NCI-H2029 treated with DMSO at 0.1 percent for 48 hours (cell line): ENCODE measurements at regions not wholly inside any gene's neighbourhood (a gene's known extent, or its start where the extent isn't known, plus 50 kb on each side); places are given as distances from the start of the nearest gene placed in this dataset.

Experiments
- DNase-seq: peaks from one replicate; lab custom pipeline; 2025; lab: John Stamatoyannopoulos, UW

DNA sequence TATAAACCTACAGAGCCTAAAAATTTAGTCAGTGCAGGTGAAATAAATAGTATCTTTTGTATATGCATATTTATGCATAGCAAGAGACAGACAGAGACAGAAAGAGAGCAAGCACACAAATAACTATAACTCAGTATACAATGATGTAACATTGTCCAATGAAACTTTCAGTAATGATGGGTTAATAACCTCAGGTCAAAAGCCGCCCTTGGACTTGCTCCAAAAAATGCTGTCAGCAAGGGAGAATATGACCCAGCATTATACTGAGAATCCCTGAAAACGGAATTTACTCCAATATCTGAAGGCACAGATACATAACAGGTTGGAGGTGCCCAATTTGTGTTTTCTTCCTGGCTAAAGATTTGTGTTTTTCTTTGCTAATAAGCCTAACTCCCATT is 590.6 kb upstream of the NOX3 start:
- DNase-seq = no peak

DNA sequence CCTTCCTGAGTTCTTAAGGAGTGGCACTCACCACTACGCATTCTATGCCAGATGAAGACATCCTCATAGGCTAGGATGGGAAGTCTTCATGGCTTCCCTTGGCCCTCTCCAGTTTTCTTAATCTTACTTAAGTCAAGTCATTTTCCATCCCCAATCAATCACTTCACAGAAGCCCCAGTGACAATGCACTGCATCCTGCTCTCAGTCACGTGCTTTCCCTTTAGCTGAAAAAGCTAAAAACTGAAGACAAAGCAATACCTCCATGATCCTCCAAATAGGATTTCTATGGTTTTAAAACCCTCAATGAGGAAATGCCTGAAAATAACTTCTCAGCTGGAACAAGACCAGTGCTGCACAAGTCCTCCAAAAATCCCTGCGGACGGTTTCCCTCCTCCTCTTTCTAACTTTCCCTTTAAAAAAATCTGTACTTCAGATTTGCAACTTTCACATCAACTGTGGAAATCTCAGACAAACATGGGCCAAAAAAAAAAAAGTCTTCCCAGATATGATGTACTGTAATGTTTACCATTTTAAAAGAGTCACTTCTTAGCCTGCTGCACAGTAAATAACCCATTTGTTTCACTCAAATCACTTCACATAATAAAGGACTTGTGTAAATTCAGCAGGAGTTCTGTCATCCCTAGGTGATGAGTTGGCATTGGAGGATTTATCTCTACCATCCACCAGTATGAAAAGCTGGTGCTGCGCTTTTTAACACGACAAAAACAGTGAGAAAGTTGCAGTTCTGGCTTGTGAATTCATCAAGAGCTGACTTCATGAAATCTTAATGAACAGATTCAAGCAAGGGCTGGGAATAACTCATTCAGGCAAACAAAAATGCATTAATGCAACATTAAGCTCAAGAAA is 590.0 kb upstream of the NOX3 start:
- no peak for DNase-seq

DNA sequence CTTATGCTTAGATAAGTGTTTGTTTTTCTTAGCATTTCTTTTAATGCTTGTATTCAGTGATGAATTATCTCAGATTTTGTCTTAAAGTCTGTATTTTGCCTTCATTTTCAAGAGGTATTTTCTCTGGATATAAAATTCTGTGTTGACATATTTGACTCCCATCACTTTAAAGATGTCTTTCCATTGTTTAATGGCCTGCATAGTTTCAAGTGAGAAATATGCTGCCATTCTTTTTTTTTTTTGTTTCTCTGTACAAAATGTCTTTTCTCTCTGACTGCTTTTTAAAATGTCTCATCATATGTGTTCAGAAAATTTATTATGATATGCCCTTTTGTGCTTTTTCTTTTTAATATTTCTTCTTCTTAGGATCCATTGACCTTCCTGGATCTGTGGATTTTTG is 578.0 kb upstream of the NOX3 start:
- DNase-seq = no peak

DNA sequence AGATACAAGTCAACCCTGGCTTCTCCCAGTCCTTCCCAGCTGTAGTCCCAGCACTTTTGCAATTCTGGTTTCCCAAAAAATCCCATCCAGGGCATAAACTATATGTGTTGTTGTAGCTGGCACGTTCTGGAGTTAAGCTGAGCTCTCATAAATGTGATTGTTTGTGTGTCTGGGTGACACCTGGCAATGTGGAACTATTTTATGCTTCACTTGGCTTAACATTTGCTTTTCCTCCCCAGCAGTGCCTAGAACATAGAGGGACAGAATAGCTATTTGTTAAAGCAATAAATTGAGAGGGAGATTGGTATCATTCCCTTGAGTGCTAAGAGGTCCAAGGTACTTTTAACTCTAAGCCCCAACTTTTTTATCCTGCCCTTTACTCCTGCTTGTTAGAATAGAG is 575.9 kb upstream of the NOX3 start:
- DNase-seq = no peak

DNA sequence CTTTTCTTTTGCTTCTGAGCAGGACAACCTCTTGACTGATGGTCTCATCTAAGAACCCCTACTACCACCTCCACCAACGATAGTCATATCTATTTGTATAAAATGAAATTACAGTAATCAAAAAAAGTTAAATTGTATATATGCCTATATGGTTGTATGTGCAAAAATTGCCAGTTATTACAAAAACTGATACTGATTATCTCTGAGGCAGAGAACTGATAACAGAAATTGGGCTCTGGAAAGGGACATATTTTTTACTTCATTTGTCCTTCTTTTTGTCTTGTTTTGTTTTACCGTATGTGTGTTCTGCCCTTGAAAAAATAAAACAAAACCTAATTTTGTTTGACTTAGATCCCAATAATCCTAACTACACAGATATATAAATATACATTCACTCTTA is 574.4 kb upstream of the NOX3 start:
- DNase-seq = no peak

DNA sequence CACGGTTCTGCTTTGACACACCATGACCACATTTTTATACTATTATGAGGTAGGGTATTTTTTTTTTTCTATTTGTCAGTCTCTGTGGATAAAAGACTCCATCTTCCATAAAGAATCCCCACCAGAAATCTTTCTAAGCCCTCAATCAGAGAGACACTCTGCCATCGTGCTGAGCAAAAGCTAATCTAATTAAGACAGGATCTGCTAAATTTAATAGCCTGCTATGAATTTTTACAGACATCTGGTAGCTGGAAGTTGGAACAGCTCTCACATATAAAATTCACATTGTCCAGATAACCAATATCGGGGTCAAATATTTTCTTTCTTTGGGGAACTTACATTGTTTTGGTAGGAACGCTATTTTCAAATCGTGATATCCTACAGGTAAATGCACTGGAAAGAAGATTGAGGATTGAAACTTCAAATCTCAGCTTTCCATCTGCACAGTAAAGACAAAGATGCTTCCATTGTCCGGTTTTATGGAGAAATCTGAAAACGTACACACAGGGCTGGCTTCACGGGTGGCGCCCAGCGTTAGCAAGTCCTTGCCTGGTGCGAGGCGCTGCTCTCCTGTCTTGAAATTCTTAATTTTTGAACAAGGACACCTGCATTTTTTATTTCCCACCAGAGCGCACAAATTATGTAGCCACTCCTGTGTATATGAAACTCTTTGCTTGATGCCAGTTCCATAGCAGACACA is 573.8 kb upstream of the NOX3 start:
- no peak for DNase-seq

DNA sequence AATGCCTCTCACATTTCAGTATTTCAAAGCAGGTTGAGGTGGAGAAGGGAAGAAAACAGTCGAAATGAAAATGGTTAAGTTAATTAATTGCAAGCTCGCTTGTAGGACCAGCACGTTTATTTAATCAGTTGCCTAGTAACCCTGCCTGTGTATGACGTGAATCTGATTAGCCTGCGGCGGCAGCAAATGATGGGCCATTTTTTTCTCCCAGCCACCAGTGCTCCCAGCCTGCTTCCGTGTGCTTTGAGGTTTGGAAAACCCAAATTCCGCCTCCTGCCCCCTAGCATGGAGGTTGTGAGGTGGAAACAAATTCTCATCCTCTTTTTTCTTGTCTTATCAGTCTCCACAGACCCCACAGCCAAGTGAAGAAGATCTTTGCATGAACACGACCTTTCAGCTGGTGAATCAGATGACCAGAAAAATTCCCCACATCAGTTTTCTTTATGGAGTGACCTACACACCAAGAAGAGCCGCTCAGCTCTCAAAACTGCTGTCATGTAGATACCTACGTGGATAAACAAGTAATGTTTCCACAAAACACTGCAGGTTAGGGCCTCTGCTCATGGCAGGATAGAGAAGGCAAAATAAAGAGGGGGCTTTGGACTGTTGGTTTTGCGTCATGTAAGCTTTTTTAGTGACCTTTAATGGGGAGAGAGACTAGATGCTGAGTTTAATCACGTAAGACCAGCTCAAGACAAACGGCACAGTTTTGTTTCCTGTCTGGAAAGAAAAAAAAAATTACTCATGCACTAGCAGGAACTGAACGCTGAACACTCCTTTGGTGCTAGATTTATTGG is 572.9 kb upstream of the NOX3 start:
- DNase-seq = no peak

DNA sequence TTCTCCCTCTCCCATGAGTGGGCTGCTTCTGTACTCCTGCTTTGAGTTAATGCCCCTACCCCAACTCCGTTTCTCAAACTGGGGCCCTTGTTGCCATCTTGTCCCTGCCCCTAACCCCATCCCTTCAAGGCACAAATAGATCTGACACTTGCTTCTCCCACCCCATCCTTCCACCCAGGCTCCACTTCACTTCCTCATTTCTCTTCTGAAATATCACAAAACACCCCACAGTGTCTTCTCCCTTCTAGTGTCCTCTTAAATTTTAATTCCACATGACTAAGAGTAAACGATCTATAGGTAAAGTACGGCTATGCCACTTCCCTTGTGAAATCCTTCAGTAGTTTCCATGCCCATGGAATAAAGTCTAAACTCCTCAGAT is 571.6 kb upstream of the NOX3 start:
- no peak for DNase-seq

DNA sequence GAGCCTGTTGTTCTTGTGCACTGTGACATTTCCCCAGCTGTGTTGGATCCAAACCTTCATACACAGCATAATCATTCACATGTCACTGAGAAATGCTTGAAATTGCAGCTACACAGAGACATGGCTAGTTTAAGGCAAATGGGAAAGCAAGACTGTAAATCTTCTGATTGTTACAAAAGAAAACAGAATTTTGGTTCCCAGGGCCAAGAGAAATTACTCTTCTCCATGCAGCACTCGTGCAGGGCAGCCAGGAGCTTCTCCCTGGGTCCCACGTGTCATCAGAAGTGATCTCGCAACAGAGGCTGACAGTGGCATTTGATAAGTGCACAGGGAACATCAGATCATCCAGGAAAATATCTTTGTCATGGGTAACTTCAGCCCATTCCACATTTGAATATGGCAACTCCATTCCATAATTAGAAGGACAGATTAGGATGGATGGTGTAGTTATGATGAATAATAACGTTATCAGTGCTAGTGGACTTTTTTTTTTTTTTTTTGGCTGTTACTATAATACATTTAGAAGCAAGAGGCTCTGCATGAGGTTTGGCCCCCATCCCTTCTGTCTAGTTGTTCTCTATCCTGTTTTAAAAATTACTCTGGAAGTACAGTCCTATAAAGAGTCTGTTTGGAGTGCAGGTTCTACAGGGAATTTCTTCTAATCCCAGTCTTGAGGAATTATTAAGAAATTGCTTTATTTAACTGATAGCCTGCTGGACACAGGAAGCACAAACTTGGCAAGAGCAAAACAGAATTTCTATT is 571.0 kb upstream of the NOX3 start:
- DNase-seq = no peak

DNA sequence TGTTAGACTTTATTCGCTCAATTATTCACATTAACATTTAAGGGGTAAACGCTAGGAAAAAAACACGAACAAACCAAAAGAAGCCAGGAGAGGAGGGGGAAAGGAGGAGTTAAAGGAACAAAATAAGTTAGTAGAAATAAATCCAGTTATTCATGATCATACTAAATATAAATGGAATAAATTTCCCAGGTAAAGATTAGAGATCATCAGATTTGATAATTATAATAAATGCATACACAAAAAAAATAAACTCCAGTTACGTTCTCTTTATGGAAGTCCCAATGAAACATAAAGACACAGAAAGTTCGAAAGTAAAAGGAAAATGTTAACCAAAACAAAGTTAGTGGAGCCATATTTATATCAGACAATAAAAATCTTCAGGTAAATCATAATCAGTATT is 568.7 kb upstream of the NOX3 start:
- no peak for DNase-seq

DNA sequence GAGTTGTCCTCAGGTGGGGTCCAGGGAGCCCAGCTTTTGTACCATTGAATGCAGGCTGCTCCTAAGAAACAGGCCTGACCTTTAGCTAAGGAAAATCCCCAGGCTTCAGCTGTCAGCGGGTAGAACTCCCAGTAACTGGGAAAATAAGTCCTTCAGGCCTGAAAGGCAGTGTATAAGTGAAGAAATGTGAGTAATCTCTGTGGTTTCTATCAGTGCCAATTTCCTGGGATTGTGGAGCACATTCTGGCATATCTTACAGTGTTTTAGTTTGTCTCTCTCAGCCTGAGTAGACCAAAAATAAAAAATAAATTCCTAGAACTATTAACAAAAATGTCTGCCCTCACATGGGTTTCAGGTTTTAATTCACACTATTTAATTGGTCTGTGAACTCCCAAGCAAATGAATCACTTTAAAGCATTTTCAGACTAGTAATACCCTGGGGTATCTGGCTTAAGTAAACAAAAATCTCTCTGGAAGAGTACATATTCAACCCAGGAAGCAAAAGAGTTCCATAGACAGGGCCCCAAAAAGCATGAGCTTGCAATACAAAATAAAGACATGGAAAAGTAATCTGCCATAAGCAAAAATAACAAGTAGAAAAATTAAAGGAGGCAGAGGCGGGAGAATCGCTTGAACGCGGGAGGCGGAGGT is 566.2 kb upstream of the NOX3 start:
- no peak for DNase-seq

DNA sequence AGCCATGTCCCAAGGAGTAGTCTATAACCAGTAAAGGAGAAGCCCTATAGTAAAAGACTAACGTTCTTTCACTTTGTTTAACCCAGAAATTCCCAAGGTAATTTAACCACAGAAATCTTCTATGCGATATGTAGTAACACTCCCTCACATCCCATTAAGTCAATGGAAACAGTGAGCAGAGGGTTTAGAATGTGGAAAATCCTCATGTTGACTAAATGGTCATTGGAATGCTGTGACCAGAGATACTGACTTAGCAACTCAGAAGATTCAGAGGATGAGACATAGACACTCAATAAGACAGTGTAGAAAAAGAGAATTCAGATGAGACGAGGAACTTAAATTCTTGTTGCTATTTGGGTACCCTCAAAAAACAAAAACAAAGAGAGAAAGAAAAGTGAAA is 562.2 kb upstream of the NOX3 start:
- no peak for DNase-seq

DNA sequence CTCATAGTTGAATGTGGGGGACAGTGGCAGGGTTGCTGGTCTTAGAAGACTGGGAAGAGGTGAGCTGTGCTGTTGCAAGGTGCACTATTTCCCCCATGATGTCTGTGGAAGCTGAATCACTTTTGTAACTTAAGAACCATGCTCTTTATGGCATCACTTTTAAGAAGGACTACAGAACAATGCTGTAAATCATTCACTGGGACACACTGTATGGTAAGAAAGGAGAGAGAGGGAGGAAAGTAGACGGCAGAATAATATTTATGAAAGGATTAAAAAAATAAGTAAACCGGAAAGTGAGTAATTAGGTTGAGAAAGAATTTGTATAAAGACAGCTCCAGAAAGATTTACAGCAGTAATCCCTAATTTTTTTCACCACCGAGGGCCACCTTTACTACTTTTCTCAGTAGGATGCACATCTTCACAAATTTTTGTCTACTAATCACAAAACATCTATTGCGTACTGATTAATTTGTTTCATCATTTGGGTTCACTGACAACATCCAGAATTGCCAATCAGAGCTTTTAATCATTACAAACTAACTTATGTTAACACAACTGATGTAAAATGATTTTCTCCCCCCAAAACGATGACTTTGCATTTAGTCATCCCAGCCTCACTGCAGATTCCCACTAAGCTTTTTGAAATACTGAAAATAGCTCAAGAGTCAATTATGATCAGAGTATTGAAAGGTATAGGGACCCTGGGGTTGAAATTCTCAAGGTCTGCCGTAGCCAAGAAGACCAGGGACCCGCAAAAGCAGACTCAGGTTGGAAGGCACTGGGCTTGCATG is 560.7 kb upstream of the NOX3 start:
- DNase-seq = no peak

DNA sequence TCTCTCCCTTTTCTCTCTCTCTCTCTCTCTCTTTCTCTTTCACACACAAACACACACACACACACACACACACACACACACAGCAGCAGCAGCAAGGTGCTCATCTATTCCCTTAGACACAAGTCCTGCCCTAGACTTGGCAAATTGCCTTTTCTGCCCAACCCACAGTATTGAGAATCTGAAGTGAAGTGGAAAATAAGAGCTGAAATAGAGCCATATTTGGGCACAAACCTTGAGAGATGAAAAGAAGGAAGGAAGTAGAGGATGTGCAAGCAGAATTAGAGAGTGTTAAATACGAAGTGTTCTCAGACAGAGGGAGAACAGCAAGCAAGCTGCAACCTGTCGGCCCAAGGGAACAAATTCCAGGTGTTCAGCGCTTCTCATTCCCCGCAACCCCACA is 557.5 kb upstream of the NOX3 start:
- DNase-seq = peak; percentile 4

DNA sequence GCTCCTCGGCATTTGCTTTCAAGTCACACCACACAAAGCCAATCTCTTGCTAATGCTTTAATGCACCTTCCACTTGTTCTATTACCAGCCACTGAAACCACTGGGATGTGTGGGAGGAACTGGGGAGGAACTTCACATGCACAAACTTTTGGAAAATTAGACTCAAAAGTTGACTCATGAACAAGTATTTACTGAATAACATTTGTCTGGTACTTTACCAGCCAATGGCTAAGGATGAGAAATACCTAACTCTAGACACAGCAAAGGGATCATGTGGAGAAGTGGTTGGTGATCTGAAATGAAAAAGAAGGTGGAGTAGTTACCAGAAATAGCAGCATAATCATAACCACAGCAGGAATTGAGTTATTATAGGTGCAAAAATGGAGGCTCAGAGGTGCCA is 554.0 kb upstream of the NOX3 start:
- DNase-seq = no peak

DNA sequence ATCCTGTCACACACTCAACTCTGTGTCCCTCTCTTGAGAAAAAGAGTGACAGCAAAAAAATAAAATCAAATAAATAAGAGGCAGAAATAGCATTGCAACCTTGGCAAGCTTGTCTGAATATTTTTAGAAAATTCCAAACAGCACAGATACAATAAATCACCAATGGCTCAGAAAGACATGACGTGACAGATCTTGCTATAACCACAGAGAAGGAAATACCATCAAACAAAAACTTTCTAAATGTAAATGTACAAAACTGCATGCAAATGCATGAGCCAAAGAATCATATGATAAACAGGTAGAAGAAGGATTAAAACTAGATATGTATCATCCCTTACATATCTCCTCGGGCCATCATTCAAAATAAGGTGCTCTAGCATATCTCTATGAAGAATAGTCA is 549.2 kb upstream of the NOX3 start:
- no peak for DNase-seq

DNA sequence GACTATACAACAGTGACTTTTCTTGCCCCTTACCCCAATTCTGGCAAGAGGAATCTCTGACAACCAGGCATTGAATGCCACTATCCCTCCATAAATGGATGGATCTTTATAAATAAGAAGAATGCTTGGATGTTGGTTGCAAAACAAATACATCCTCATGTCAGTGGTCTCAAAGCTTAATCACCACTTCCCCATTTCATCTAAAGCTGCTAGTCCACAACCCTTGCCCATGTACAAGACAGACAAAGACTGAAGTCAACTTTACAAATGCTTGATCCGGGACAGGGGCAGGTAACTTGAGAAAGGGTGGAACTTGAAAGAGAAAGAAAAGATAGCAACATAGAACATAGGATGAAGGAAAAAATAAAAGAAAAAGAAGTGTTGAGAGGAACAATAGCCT is 540.5 kb upstream of the NOX3 start:
- DNase-seq = no peak

DNA sequence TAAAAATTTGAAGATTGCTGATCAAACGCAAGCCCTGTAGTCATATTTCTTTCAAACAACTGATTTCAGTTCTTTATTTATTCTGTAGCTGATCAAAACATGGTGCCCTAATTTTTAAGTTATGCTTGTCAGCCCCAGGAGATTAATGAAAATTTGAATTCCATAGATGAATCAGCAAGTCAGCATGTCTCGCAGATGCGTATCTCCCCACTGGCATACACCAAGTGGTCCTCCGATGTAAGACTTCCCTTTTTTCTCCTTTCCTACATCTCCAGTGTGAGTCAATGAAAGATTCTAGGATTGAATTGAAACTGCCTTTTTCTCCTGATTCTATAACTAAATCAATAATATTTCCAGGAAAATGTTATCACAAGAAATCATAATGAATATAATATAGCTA is 539.6 kb upstream of the NOX3 start:
- no peak for DNase-seq

DNA sequence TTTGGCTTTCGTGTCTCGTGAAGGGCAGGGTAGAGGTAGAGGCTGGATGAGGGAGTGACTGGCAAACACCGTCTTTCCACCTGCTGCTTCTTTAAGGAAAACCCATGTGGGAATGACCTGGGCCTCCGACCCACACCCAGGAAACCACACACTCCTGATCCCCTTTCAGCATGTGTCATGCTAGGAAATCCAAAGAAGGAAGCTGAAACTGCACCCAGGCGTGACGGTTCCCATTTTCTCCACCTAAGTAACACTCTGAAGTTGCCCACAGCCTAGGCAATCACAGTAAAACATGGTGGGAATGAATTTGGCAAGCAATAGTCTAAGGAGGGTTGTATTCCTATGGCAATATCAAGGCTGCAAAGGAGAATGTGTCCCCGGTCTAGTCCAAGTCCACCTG is 538.4 kb upstream of the NOX3 start:
- no peak for DNase-seq

DNA sequence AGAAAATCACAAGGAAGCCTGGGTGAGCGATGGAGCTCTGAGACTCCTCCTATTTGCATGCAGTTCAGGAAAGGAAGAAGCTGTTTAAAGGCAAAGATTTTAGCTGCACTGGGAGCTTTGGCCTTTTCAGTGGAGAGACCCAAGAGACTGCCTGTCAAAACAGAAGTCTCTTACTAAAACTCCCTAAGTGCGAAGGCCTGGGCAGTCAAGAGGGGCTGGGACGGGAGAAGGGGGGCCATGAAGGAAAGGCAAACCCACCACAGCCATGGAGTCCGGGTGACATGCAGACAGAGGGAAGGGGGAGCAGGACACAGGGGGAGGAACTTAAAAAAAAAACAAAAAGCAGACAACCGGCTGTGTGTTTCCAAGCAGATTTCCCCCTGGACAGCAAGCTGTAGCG is 537.6 kb upstream of the NOX3 start:
- DNase-seq = no peak

DNA sequence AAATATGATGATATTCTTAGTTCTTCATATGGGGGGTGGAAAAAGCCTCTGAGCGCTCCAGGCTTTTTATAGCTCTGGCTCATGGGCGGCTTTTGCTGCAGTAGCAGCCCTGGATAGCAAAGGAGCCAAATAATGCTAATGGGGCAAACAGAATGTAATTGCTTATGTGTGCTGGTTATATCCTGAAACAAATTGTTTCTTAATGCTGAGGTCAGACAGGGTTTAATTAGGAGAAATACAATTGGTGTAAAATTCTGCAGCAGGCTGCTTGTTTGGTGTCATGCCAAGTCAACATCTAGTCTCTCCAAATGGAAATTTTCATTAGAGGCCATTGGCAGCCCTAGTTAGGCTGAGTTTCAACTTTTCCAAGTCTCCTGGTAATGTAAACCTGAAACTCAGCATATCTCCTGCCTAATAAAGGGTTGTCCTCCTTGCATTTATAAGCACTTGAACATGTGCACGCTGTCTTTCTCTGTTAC is 530.1 kb upstream of the NOX3 start:
- DNase-seq = no peak
